DMS153 (cell line): ENCODE measurements at regions not wholly inside any gene's neighbourhood (a gene's known extent, or its start where the extent isn't known, plus 50 kb on each side); places are given as distances from the start of the nearest gene placed in this dataset.

ENCODE experiments used
- DNase-seq: peaks from one replicate; lab custom pipeline; 2025; lab: John Stamatoyannopoulos, UW

GRCh38 chr5:159385536-159385935, 55.2 kb upstream of the IL12B start:
- DNase-seq = no peak

- no peak for DNase-seq
Measured at GRCh38 chr5:159386028-159386711, 55.9 kb upstream of the IL12B start.

GRCh38 chr5:159392871-159393270, 62.6 kb upstream of the IL12B start:
- DNase-seq = no peak

- DNase-seq = no peak
Measured at GRCh38 chr5:159393854-159394274, 63.6 kb upstream of the IL12B start.

- no peak for DNase-seq
Measured at GRCh38 chr5:159395202-159395601, 64.9 kb upstream of the IL12B start.

- DNase-seq = no peak
Measured at GRCh38 chr5:159398936-159399335, 68.6 kb upstream of the IL12B start.

- no peak for DNase-seq
Measured at GRCh38 chr5:159400476-159400875, 70.2 kb upstream of the IL12B start.

GRCh38 chr5:159402311-159402710, 72.0 kb upstream of the IL12B start:
- DNase-seq = peak; percentile 1

GRCh38 chr5:159402856-159403255, 72.6 kb upstream of the IL12B start:
- no peak for DNase-seq

GRCh38 chr5:159403906-159404681, 73.8 kb upstream of the IL12B start:
- peak; percentile 66 for DNase-seq

GRCh38 chr5:159405611-159406031, 75.3 kb upstream of the IL12B start:
- DNase-seq = no peak

- no peak for DNase-seq
Measured at GRCh38 chr5:159406571-159406970, 76.3 kb upstream of the IL12B start.

- DNase-seq = no peak
Measured at GRCh38 chr5:159409801-159410200, 79.5 kb upstream of the IL12B start.

- DNase-seq = no peak
Measured at GRCh38 chr5:159410480-159410879, 80.2 kb upstream of the IL12B start.

GRCh38 chr5:159411115-159411514, 80.8 kb upstream of the IL12B start:
- DNase-seq = no peak

GRCh38 chr5:159412284-159413046, 82.2 kb upstream of the IL12B start:
- DNase-seq = no peak

- no peak for DNase-seq
Measured at GRCh38 chr5:159414021-159414420, 83.7 kb upstream of the IL12B start.

- DNase-seq = no peak
Measured at GRCh38 chr5:159415301-159415937, 85.1 kb upstream of the IL12B start.

GRCh38 chr5:159416438-159416837, 86.2 kb upstream of the IL12B start:
- DNase-seq = no peak

- DNase-seq = no peak
Measured at GRCh38 chr5:159417170-159417569, 86.9 kb upstream of the IL12B start.

- peak; percentile 1 for DNase-seq
Measured at GRCh38 chr5:159419576-159419975, 89.3 kb upstream of the IL12B start.

GRCh38 chr5:159420940-159421339, 90.7 kb upstream of the IL12B start:
- no peak for DNase-seq
